Ovary (tissue), 7 donors: ENCODE measurements at regions not wholly inside any gene's neighbourhood (a gene's known extent, or its start where the extent isn't known, plus 50 kb on each side); places are given as distances from the start of the nearest gene placed in this dataset.

Source experiments
- DNase-seq, 5 donors: peaks; one replicate each; pipeline ENCODE4 v3.0.0-alpha.2; 2019 to 2020
- H3K27ac ChIP-seq, 2 donors: fragments of 200-600 bp; one replicate each; pipeline versions ENCODE4 v1.5.1 to v1.8.0; 2019 to 2022
- H3K27me3 ChIP-seq: fragments of 200-600 bp; one replicate; pipeline ENCODE4 v1.8.0; 2022
- H3K36me3 ChIP-seq: fragments of 200-600 bp; sonication (generic); one replicate; pipeline ENCODE4 v1.5.1; 2019
- H3K4me1 ChIP-seq: one replicate; pipeline ENCODE4 v1.8.1; 2013; ENCODE audit warnings: mild to moderate bottlenecking, moderate library complexity; ENCODE audit not compliant: insufficient read depth
- H3K4me3 ChIP-seq: fragments of 200-600 bp; sonication (generic); one replicate; pipeline ENCODE4 v1.5.1; 2017
- H3K9me3 ChIP-seq, 2 donors: fragments of 200-600 bp in 1 of 2; sonication (generic) in 1 of 2; one replicate each; pipeline versions ENCODE4 v1.5.1 to v1.8.1; 2013 to 2019; ENCODE audit warnings: mild to moderate bottlenecking in 1 of 2, moderate library complexity in 1 of 2
- CTCF ChIP-seq, 3 donors: fragments of 450-650 bp in 2 of 3; fragments of 200-600 bp in 1 of 3; IDR thresholded peaks; one replicate each; pipeline versions ENCODE4 v1.5.1 to v1.8.0; 2016 to 2022; ENCODE audit warnings: antibody characterized with exemption in 3 of 3, mild to moderate bottlenecking in 1 of 3
- EP300 ChIP-seq: sonication (generic); formaldehyde crosslinking; IDR thresholded peaks from one replicate; pipeline ENCODE4 v1.6.1; 2017; ENCODE audit warnings: antibody characterized with exemption
- POLR2A ChIP-seq: fragments of 450-650 bp; IDR thresholded peaks from one replicate; pipeline ENCODE4 v1.6.1; 2017; ENCODE audit warnings: antibody characterized with exemption, mild to moderate bottlenecking, moderate library complexity
- WGBS, 3 donors: extraction: QIAGEN DNeasy Blood & Tissue Kit in 1 of 3; methylation state at CpG; one replicate each; pipeline versions ENCODE4 v1.1.5 to v1.1.7; 2013 to 2017; 5-methylcytosine and 5-hydroxymethylcytosine counted together
- intact Hi-C, 4 donors: fragments of 100-400 bp; cut with DNase I; formaldehyde crosslinking; loops; one replicate each; pipeline versions ENCODE4 v1.11.0 to v1.15.1; 2022 to 2023
- donor health status: DM: no; HTN: no; CAD: no; lungs with moderate emphysema.
- donor health status: DM: no; HTN: no; CAD: no.
- donor health status: Bipolar disorder and iron deficiency.
- donor health status: DM: no; HTN: no; CAD: no.
- donor health status: DM: yes; HTN: yes; CAD: no.

GRCh38 chr3:118827446-118827845 lies 207.2 kb downstream of the IGSF11 start:
- no peaks in the 10 kb centered on the region for H3K27me3 ChIP-seq
- H3K36me3 ChIP-seq = no peaks in the 10 kb centered on the region
- intact Hi-C loops = loop anchor here in 1 of 4 donors (10.0 kb wide), 1 partner anchor 1373 kb away; no protein-coding TSS in a partner anchor
- no peaks in the 10 kb centered on the region for H3K9me3 ChIP-seq
- no peaks in the 10 kb centered on the region for H3K4me1 ChIP-seq
- no peak overlapping the region for H3K4me3 ChIP-seq
- 91 to 96% (median 92%) methylated on average over 3 of the region's 3 CpGs for WGBS, 3 donors
- TF ChIP-seq POLR2A (no peak), EP300 (no peak), CTCF (IDR thresholded peaks at IDR 0.05) (no peak)
- no peak for DNase-seq
- no peak overlapping the region for H3K27ac ChIP-seq

GRCh38 chr3:118828351-118828750 lies 206.3 kb downstream of the IGSF11 start:
- WGBS, 3 donors = 83 to 88% (median 86%) methylated on average over 4 of the region's 4 CpGs
- intact Hi-C loops = loop anchor here in 1 of 4 donors (10.0 kb wide), 1 partner anchor 1374 kb away; no protein-coding TSS in a partner anchor
- no peaks in the 10 kb centered on the region for H3K4me1 ChIP-seq
- no peak for DNase-seq
- no peaks in the 10 kb centered on the region for H3K36me3 ChIP-seq
- no peak for TF ChIP-seq POLR2A
- no peak for TF ChIP-seq EP300
- TF ChIP-seq CTCF (IDR thresholded peaks at IDR 0.05) = no peak
- no peak overlapping the region for H3K27ac ChIP-seq
- H3K9me3 ChIP-seq = no peaks in the 10 kb centered on the region
- H3K27me3 ChIP-seq = no peaks in the 10 kb centered on the region
- no peak overlapping the region for H3K4me3 ChIP-seq

- intact Hi-C loops = no loop called here
- WGBS, 3 donors = 9 to 16% (median 9%) methylated on average over 6 of the region's 6 CpGs
- Histone ChIP-seq H3K4me1 (no peaks in the 10 kb centered on the region), H3K27ac (no peak overlapping the region), H3K36me3 (no peaks in the 10 kb centered on the region), H3K9me3 (no peaks in the 10 kb centered on the region), H3K4me3 (no peak overlapping the region), H3K27me3 (no peaks in the 10 kb centered on the region)
- no peak for DNase-seq
- TF ChIP-seq EP300 = no peak
- no peak for TF ChIP-seq CTCF (IDR thresholded peaks at IDR 0.05)
- TF ChIP-seq POLR2A = no peak
Observed at GRCh38 chr3:118833075-118833474, 201.6 kb downstream of the IGSF11 start.

GRCh38 chr3:118838871-118839270 lies 195.8 kb downstream of the IGSF11 start:
- Histone ChIP-seq H3K27me3 (no peaks in the 10 kb centered on the region), H3K36me3 (no peaks in the 10 kb centered on the region), H3K4me1 (no peaks in the 10 kb centered on the region), H3K4me3 (no peak overlapping the region), H3K27ac (no peak overlapping the region), H3K9me3 (no peaks in the 10 kb centered on the region)
- WGBS, 3 donors = 67 to 100% (median 94%) methylated on average over 1 of the region's 1 CpG
- no peak for DNase-seq
- intact Hi-C loops = no loop called here
- TF ChIP-seq CTCF (IDR thresholded peaks at IDR 0.05) (no peak), EP300 (no peak), POLR2A (no peak)
